CD4-positive, alpha-beta T cell (primary cell): ENCODE measurements at regions not wholly inside any gene's neighbourhood (a gene's known extent, or its start where the extent isn't known, plus 50 kb on each side); places are given as distances from the start of the nearest gene placed in this dataset.

ENCODE experiments used
- ATAC-seq: fragments of 200-7000 bp; cut with Tn5 transposase; one replicate; pipeline ENCODE4 v1.10.0; 2022; ENCODE audit warnings: mild to moderate bottlenecking; ENCODE audit not compliant: poor library complexity
- CTCF ChIA-PET: fragments of 350-600 bp; sonication (Branson Sonifier 250); formaldehyde crosslinking; loops from one replicate; lab custom pipeline; 2021; ENCODE audit warnings: antibody characterized with exemption, inconsistent platforms; lab: Charles Lee
- POLR2A ChIA-PET: fragments of 350-600 bp; sonication (Branson Sonifier 250); formaldehyde crosslinking; loops from one replicate; lab custom pipeline; 2021; ENCODE audit warnings: antibody characterized with exemption, inconsistent platforms; lab: Charles Lee
- DNase-seq, 14 experiments: peaks; one replicate each; pipeline ENCODE4 v3.0.0-alpha.2; 2013 to 2020; ENCODE audit warnings: mixed read lengths in 2 of 14
- H3K27ac ChIP-seq, 2 donors: one replicate each; pipeline versions ENCODE4 v1.5.1 to v1.7.0; 2013; ENCODE audit warnings: low read length in 2 of 2, low read depth in 1 of 2, mild to moderate bottlenecking in 1 of 2
- H3K27me3 ChIP-seq, 2 experiments: 1 replicate in 1 of 2; 2 replicates in 1 of 2; pipeline versions ENCODE4 v1.6.1 to v1.7.0; 2013; ENCODE audit warnings: low read length in 2 of 2, control low read depth in 1 of 2, mild to moderate bottlenecking in 1 of 2, moderate library complexity in 1 of 2; ENCODE audit not compliant: insufficient read depth in 2 of 2, control insufficient read depth in 1 of 2
- H3K36me3 ChIP-seq: one replicate; pipeline ENCODE4 v1.6.1; 2013; ENCODE audit warnings: low read length, control low read depth; ENCODE audit not compliant: insufficient read depth
- H3K4me1 ChIP-seq: one replicate; pipeline ENCODE4 v1.6.1; 2013; ENCODE audit warnings: low read length, control low read depth; ENCODE audit not compliant: insufficient read depth
- H3K4me3 ChIP-seq: one replicate; pipeline ENCODE4 v1.5.1; 2013; ENCODE audit warnings: mild to moderate bottlenecking, low read length, moderate library complexity
- H3K9me3 ChIP-seq, 2 experiments: 1 replicate in 1 of 2; 2 replicates in 1 of 2; pipeline versions ENCODE4 v1.6.1 to v1.7.0; 2013; ENCODE audit warnings: low read length in 2 of 2, mild to moderate bottlenecking in 2 of 2, control low read depth in 1 of 2, moderate library complexity in 1 of 2; ENCODE audit not compliant: control insufficient read depth in 1 of 2, insufficient read depth in 1 of 2
- H3K27ac Mint-ChIP-seq: one replicate; pipeline ENCODE4 v1.8.0; 2020; ENCODE audit warnings: mixed read lengths
- H3K27me3 Mint-ChIP-seq: one replicate; pipeline ENCODE4 v1.8.0; 2021; ENCODE audit warnings: mixed read lengths
- H3K36me3 Mint-ChIP-seq: one replicate; pipeline ENCODE4 v1.8.0; 2021; ENCODE audit warnings: low read depth, mixed read lengths
- H3K4me1 Mint-ChIP-seq: one replicate; pipeline ENCODE4 v1.8.0; 2021; ENCODE audit warnings: low read depth, mixed read lengths
- H3K4me3 Mint-ChIP-seq: one replicate; pipeline ENCODE4 v1.8.0; 2020; ENCODE audit warnings: mild to moderate bottlenecking, mixed read lengths
- H3K9me3 Mint-ChIP-seq: one replicate; pipeline ENCODE4 v1.8.0; 2020; ENCODE audit warnings: mixed read lengths
- CTCF ChIP-seq: fragments of 200-600 bp; IDR thresholded peaks from one replicate; pipeline ENCODE4 v1.8.0; 2022; ENCODE audit warnings: antibody characterized with exemption, mild to moderate bottlenecking
- intact Hi-C, 2 experiments: fragments of 100-400 bp; cut with DNase I in 1 of 2; cut with micrococcal nuclease in 1 of 2; formaldehyde crosslinking; loops; one replicate each; pipeline versions ENCODE4 v1.15.1 to v1.9.0; 2023 to 2025; cut with DNase I, micrococcal nuclease

- H3K27ac ChIP-seq: no peak overlapping the region
- H3K27ac Mint-ChIP-seq: no peak overlapping the region
- H3K36me3 Mint-ChIP-seq: no peaks in the 10 kb centered on the region
These were observed 110.2 kb upstream of the CST7 start for GRCh38 chr20:24838546-24839535.

GRCh38 chr20:24840121-24840713 is 108.9 kb upstream of the CST7 start:
- ATAC-seq: no peak
- Mint-ChIP-seq H3K27ac (no peak overlapping the region), H3K9me3 (no peaks in the 10 kb centered on the region), H3K4me3 (no peak overlapping the region), H3K36me3 (no peaks in the 10 kb centered on the region), H3K4me1 (no peaks in the 10 kb centered on the region), H3K27me3 (peaks cover 15% of the 10 kb centered on the region)
- DNase-seq: no peak
- ChIA-PET POLR2A (no interaction called here), CTCF (no interaction called here)
- no peaks in the 10 kb centered on the region for H3K4me1 ChIP-seq
- no peak overlapping the region for H3K27ac ChIP-seq
- no peak overlapping the region for H3K4me3 ChIP-seq
- H3K9me3 ChIP-seq: no peaks in the 10 kb centered on the region
- H3K36me3 ChIP-seq: no peaks in the 10 kb centered on the region
- TF ChIP-seq CTCF: no peak
- intact Hi-C loops: no loop called here
- peaks cover 3 to 4% of the 10 kb centered on the region in 2 experiments for H3K27me3 ChIP-seq

More at GRCh38 chr20:24838546-24839535, 110.2 kb upstream of the CST7 start:
- Histone ChIP-seq H3K27me3 (peaks cover 3 to 4% of the 10 kb centered on the region in 2 experiments), H3K9me3 (no peaks in the 10 kb centered on the region), H3K4me1 (no peaks in the 10 kb centered on the region), H3K4me3 (no peak overlapping the region), H3K36me3 (no peaks in the 10 kb centered on the region)
- no peak overlapping the region for H3K4me3 Mint-ChIP-seq
- no peak for ATAC-seq
- intact Hi-C loops: no loop called here
- peaks cover 15% of the 10 kb centered on the region for H3K27me3 Mint-ChIP-seq
- POLR2A ChIA-PET: no interaction called here
- no peak for TF ChIP-seq CTCF
- no peaks in the 10 kb centered on the region for H3K4me1 Mint-ChIP-seq
- DNase-seq: no peak
- H3K9me3 Mint-ChIP-seq: no peaks in the 10 kb centered on the region
- CTCF ChIA-PET: no interaction called here

- Histone ChIP-seq H3K4me3 (no peak overlapping the region), H3K27ac (no peak overlapping the region), H3K9me3 (peaks cover 0 to under 1% of the 10 kb centered on the region in 2 experiments), H3K36me3 (no peaks in the 10 kb centered on the region), H3K4me1 (no peaks in the 10 kb centered on the region), H3K27me3 (peaks cover 3 to 4% of the 10 kb centered on the region in 2 experiments)
- no peaks in the 10 kb centered on the region for H3K36me3 Mint-ChIP-seq
- no peak for TF ChIP-seq CTCF
- H3K9me3 Mint-ChIP-seq: peaks cover 5% of the 10 kb centered on the region
- no peaks in the 10 kb centered on the region for H3K4me1 Mint-ChIP-seq
- POLR2A ChIA-PET: no interaction called here
- CTCF ChIA-PET: no interaction called here
- peaks cover 27% of the 10 kb centered on the region for H3K27me3 Mint-ChIP-seq
- H3K4me3 Mint-ChIP-seq: no peak overlapping the region
- ATAC-seq (no peak), DNase-seq (no peak)
- no peak overlapping the region for H3K27ac Mint-ChIP-seq
- intact Hi-C loops: no loop called here
These were observed 106.7 kb upstream of the CST7 start for GRCh38 chr20:24842274-24842917.
